SK-N-SH treated with all-trans-retinoic acid at 6 μM for 48 hours (cell line): ENCODE measurements at regions not wholly inside any gene's neighbourhood (a gene's known extent, or its start where the extent isn't known, plus 50 kb on each side); places are given as distances from the start of the nearest gene placed in this dataset.

Source experiments
- ATAC-seq: fragments of 200-7000 bp; cut with Tn5 transposase; 3 replicates; pipeline ENCODE4 v1.9.1; 2020; ENCODE audit warnings: mild to moderate bottlenecking, moderate library complexity
- ARNTL ChIP-seq: fragments of 450-650 bp; formaldehyde crosslinking; IDR thresholded peaks from 2 replicates; pipeline ENCODE4 v1.5.0; 2020; ENCODE audit warnings: low read depth, mild to moderate bottlenecking, moderate library complexity, borderline replicate concordance
- ESRRG ChIP-seq: fragments of 250-450 bp; sonication (Bioruptor Pico); IDR thresholded peaks from 2 replicates; pipeline ENCODE4 v1.6.1; 2021; ENCODE audit warnings: mild to moderate bottlenecking
- GLIS3 ChIP-seq: fragments of 250-450 bp; sonication (Bioruptor Pico); IDR thresholded peaks from 2 replicates; pipeline ENCODE4 v1.5.0; 2020; ENCODE audit warnings: mild to moderate bottlenecking, moderate library complexity
- ISL1 ChIP-seq: fragments of 250-450 bp; sonication (Bioruptor Pico); IDR thresholded peaks from 2 replicates; pipeline ENCODE4 v2.1.2; 2022; ENCODE audit warnings: mild to moderate bottlenecking, moderate library complexity
- OSR1 ChIP-seq: fragments of 250-450 bp; sonication (Bioruptor Pico); IDR thresholded peaks from 2 replicates; pipeline ENCODE4 v1.8.0; 2022; ENCODE audit warnings: moderate library complexity, mild to moderate bottlenecking, inconsistent platforms
- POU6F1 ChIP-seq: fragments of 250-450 bp; sonication (Bioruptor Pico); IDR thresholded peaks from 2 replicates; pipeline ENCODE4 v1.8.0; 2021; ENCODE audit warnings: low read depth, mild to moderate bottlenecking, moderate library complexity, borderline replicate concordance
- PPARA ChIP-seq: fragments of 250-450 bp; sonication (Bioruptor Pico); IDR thresholded peaks from 2 replicates; pipeline ENCODE4 v1.5.0; 2020; ENCODE audit warnings: mild to moderate bottlenecking, borderline replicate concordance
- RARB ChIP-seq: fragments of 250-450 bp; sonication (Bioruptor Pico); IDR thresholded peaks from 2 replicates; pipeline ENCODE4 v1.8.0; 2021; ENCODE audit warnings: mild to moderate bottlenecking, moderate library complexity
- SNAI2 ChIP-seq: fragments of 250-450 bp; sonication (Bioruptor Pico); IDR thresholded peaks from 2 replicates; pipeline ENCODE4 v1.5.0; 2020; ENCODE audit warnings: mild to moderate bottlenecking, moderate library complexity
- TCF4 ChIP-seq: fragments of 250-450 bp; sonication (Bioruptor Pico); IDR thresholded peaks from 2 replicates; pipeline ENCODE4 v1.8.0; 2021; ENCODE audit warnings: mild to moderate bottlenecking, moderate library complexity, borderline replicate concordance
- TOX ChIP-seq: fragments of 250-450 bp; sonication (Bioruptor Pico); IDR thresholded peaks from 2 replicates; pipeline ENCODE4 v1.8.0; 2021; ENCODE audit warnings: mild to moderate bottlenecking, moderate library complexity, borderline replicate concordance
- ZC3H10 ChIP-seq: fragments of 250-450 bp; sonication (Bioruptor Pico); IDR thresholded peaks from 2 replicates; pipeline ENCODE4 v1.5.1; 2021; ENCODE audit warnings: mild to moderate bottlenecking, moderate library complexity
- ZFP30 ChIP-seq: fragments of 450-650 bp; formaldehyde crosslinking; IDR thresholded peaks from 2 replicates; pipeline ENCODE4 v1.5.0; 2022; ENCODE audit warnings: mild to moderate bottlenecking, moderate library complexity
- ZNF565 ChIP-seq: fragments of 450-650 bp; formaldehyde crosslinking; conservative IDR thresholded peaks from 2 replicates; pipeline ENCODE4 v1.5.0; 2020; ENCODE audit warnings: low read depth, mild to moderate bottlenecking, moderate library complexity
- ZNF70 ChIP-seq: fragments of 450-650 bp; formaldehyde crosslinking; IDR thresholded peaks from 2 replicates; pipeline ENCODE4 v1.5.0; 2020; ENCODE audit warnings: mild to moderate bottlenecking, moderate library complexity
- ZNF8 ChIP-seq: fragments of 450-650 bp; formaldehyde crosslinking; IDR thresholded peaks from 2 replicates; pipeline ENCODE4 v1.5.0; 2020; ENCODE audit warnings: mild to moderate bottlenecking, moderate library complexity
- TF ChIP-seq, protein P1 (sequence below): fragments of 250-450 bp; sonication (Bioruptor Pico); IDR thresholded peaks from 2 replicates; pipeline ENCODE4 v1.5.0; 2020; ENCODE audit warnings: mild to moderate bottlenecking, moderate library complexity
- TF ChIP-seq, protein P2 (sequence below): fragments of 250-450 bp; sonication (Bioruptor Pico); IDR thresholded peaks from 2 replicates; pipeline ENCODE4 v1.5.1; 2020; ENCODE audit warnings: low read depth, mild to moderate bottlenecking, moderate library complexity
- TF ChIP-seq, protein P3 (sequence below): fragments of 250-450 bp; sonication (Bioruptor Pico); IDR thresholded peaks from 2 replicates; pipeline ENCODE4 v1.5.1; 2021; ENCODE audit warnings: mild to moderate bottlenecking, moderate library complexity
- TF ChIP-seq, protein P4 (sequence below): fragments of 250-450 bp; sonication (Bioruptor Pico); IDR thresholded peaks from 2 replicates; pipeline ENCODE4 v1.8.0; 2020; ENCODE audit warnings: mild to moderate bottlenecking, moderate library complexity, borderline replicate concordance

DNA sequence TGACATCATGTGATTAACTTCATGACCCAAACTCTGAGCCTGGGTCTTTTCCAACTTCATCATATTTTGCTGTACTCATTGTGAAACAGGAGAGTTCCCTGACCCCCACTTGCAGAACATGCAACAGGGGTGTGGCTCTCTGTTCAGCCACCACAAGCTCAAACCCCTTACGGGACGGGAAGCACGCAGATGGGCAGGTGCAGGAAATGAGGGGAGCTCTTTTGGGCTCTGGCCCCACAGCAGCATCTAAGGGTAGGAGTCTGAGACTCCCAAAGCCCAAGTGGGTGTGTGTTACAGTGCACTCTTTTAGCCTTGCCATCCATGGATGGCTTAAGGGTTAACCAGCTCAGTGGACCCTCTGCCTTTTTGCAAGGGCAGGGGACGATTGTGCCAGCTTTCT, 599.5 kb upstream of the SMIM31 start:
- no peak for ATAC-seq
- TF ChIP-seq ZC3H10: no peak
- no peak for TF ChIP-seq ZNF8 (CRISPR knock-in tag)
- TF ChIP-seq, protein P1, sequence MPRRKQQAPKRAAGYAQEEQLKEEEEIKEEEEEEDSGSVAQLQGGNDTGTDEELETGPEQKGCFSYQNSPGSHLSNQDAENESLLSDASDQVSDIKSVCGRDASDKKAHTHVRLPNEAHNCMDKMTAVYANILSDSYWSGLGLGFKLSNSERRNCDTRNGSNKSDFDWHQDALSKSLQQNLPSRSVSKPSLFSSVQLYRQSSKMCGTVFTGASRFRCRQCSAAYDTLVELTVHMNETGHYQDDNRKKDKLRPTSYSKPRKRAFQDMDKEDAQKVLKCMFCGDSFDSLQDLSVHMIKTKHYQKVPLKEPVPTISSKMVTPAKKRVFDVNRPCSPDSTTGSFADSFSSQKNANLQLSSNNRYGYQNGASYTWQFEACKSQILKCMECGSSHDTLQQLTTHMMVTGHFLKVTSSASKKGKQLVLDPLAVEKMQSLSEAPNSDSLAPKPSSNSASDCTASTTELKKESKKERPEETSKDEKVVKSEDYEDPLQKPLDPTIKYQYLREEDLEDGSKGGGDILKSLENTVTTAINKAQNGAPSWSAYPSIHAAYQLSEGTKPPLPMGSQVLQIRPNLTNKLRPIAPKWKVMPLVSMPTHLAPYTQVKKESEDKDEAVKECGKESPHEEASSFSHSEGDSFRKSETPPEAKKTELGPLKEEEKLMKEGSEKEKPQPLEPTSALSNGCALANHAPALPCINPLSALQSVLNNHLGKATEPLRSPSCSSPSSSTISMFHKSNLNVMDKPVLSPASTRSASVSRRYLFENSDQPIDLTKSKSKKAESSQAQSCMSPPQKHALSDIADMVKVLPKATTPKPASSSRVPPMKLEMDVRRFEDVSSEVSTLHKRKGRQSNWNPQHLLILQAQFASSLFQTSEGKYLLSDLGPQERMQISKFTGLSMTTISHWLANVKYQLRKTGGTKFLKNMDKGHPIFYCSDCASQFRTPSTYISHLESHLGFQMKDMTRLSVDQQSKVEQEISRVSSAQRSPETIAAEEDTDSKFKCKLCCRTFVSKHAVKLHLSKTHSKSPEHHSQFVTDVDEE: no peak
- TF ChIP-seq, protein P2, sequence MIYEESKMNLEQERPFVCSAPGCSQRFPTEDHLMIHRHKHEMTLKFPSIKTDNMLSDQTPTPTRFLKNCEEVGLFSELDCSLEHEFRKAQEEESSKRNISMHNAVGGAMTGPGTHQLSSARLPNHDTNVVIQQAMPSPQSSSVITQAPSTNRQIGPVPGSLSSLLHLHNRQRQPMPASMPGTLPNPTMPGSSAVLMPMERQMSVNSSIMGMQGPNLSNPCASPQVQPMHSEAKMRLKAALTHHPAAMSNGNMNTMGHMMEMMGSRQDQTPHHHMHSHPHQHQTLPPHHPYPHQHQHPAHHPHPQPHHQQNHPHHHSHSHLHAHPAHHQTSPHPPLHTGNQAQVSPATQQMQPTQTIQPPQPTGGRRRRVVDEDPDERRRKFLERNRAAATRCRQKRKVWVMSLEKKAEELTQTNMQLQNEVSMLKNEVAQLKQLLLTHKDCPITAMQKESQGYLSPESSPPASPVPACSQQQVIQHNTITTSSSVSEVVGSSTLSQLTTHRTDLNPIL: no peak
- TF ChIP-seq TCF4 (CRISPR knock-in tag): no peak
- no peak for TF ChIP-seq TOX (CRISPR knock-in tag)
- TF ChIP-seq SNAI2: no peak
- TF ChIP-seq ARNTL: no peak
- TF ChIP-seq, protein P3, sequence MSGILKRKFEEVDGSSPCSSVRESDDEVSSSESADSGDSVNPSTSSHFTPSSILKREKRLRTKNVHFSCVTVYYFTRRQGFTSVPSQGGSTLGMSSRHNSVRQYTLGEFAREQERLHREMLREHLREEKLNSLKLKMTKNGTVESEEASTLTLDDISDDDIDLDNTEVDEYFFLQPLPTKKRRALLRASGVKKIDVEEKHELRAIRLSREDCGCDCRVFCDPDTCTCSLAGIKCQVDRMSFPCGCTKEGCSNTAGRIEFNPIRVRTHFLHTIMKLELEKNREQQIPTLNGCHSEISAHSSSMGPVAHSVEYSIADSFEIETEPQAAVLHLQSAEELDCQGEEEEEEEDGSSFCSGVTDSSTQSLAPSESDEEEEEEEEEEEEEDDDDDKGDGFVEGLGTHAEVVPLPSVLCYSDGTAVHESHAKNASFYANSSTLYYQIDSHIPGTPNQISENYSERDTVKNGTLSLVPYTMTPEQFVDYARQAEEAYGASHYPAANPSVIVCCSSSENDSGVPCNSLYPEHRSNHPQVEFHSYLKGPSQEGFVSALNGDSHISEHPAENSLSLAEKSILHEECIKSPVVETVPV: no peak
- TF ChIP-seq ZNF70 (CRISPR knock-in tag): no peak
- no peak for TF ChIP-seq GLIS3 (CRISPR knock-in tag)
- TF ChIP-seq ZFP30: no peak
- TF ChIP-seq OSR1 (CRISPR knock-in tag): no peak
- TF ChIP-seq ISL1 (CRISPR knock-in tag): no peak
- TF ChIP-seq ESRRG (CRISPR knock-in tag): no peak
- TF ChIP-seq, protein P4, sequence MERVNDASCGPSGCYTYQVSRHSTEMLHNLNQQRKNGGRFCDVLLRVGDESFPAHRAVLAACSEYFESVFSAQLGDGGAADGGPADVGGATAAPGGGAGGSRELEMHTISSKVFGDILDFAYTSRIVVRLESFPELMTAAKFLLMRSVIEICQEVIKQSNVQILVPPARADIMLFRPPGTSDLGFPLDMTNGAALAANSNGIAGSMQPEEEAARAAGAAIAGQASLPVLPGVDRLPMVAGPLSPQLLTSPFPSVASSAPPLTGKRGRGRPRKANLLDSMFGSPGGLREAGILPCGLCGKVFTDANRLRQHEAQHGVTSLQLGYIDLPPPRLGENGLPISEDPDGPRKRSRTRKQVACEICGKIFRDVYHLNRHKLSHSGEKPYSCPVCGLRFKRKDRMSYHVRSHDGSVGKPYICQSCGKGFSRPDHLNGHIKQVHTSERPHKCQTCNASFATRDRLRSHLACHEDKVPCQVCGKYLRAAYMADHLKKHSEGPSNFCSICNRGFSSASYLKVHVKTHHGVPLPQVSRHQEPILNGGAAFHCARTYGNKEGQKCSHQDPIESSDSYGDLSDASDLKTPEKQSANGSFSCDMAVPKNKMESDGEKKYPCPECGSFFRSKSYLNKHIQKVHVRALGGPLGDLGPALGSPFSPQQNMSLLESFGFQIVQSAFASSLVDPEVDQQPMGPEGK (CRISPR knock-in tag): no peak
- no peak for TF ChIP-seq PPARA (CRISPR knock-in tag)
- no peak for TF ChIP-seq POU6F1 (CRISPR knock-in tag)

- ATAC-seq: no peak
Observed at GRCh38 chr4:164169591-164169990, 584.3 kb upstream of the SMIM31 start.

More at GRCh38 chr4:164169591-164169990, 584.3 kb upstream of the SMIM31 start:
- no peak for TF ChIP-seq TOX (CRISPR knock-in tag)
- TF ChIP-seq, protein P3: no peak
- no peak for TF ChIP-seq OSR1 (CRISPR knock-in tag)
- no peak for TF ChIP-seq RARB (CRISPR knock-in tag)
- TF ChIP-seq, protein P4 (CRISPR knock-in tag): no peak
- no peak for TF ChIP-seq ZNF8 (CRISPR knock-in tag)
- TF ChIP-seq ZNF565 (CRISPR knock-in tag): no peak
- TF ChIP-seq TCF4 (CRISPR knock-in tag): no peak
